ENCODE measurements at regions not wholly inside any gene's neighbourhood (a gene's known extent, or its start where the extent isn't known, plus 50 kb on each side); places are given as distances from the start of the nearest gene placed in this dataset.

GRCh38 chr3:40911264-40911663 is 288.0 kb upstream of the CTNNB1 start:
- no peak for DNase-seq (ENCODE audit: extremely low spot score)
- ChIA-PET CTCF (no interaction called here), POLR2A (no interaction called here)
- TF ChIP-seq ARNT (IDR thresholded peaks at IDR 0.05) (no peak), L3MBTL2 (conservative IDR thresholded peaks at IDR 0.05) (no peak), PKNOX1 (IDR thresholded peaks at IDR 0.05) (no peak), SUZ12 (IDR thresholded peaks at IDR 0.05) (no peak), FOXA1 (IDR thresholded peaks at IDR 0.05) (no peak), HDGF (IDR thresholded peaks at IDR 0.05; ENCODE audit: borderline replicate concordance) (no peak), FOXM1 (IDR thresholded peaks at IDR 0.05; ENCODE audit: borderline replicate concordance) (no peak), CTBP1 (IDR thresholded peaks at IDR 0.05; ENCODE audit: borderline replicate concordance) (no peak), SP1 (IDR thresholded peaks at IDR 0.05) (no peak), TARDBP (IDR thresholded peaks at IDR 0.05) (no peak), FOXK2 (IDR thresholded peaks at IDR 0.05) (no peak), ZNF384 (IDR thresholded peaks at IDR 0.05) (no peak), ELF4 (IDR thresholded peaks at IDR 0.05) (no peak), NFRKB (IDR thresholded peaks at IDR 0.05) (no peak), LEF1 (IDR thresholded peaks at IDR 0.05; ENCODE audit: borderline replicate concordance) (no peak), BHLHE40 (IDR thresholded peaks at IDR 0.05; ENCODE audit: borderline replicate concordance) (no peak)

GRCh38 chr3:40911928-40912327 is 287.4 kb upstream of the CTNNB1 start:
- TF ChIP-seq NFRKB (IDR thresholded peaks at IDR 0.05), result no peak
- TF ChIP-seq LEF1 (IDR thresholded peaks at IDR 0.05; ENCODE audit: borderline replicate concordance), result no peak
- TF ChIP-seq FOXA1 (IDR thresholded peaks at IDR 0.05), result no peak
- no peak for TF ChIP-seq BHLHE40 (IDR thresholded peaks at IDR 0.05; ENCODE audit: borderline replicate concordance)
- no peak for TF ChIP-seq PKNOX1 (IDR thresholded peaks at IDR 0.05)
- no peak for TF ChIP-seq SP1 (IDR thresholded peaks at IDR 0.05)
- TF ChIP-seq FOXK2 (IDR thresholded peaks at IDR 0.05), result no peak
- no peak for TF ChIP-seq FOXM1 (IDR thresholded peaks at IDR 0.05; ENCODE audit: borderline replicate concordance)
- TF ChIP-seq TARDBP (IDR thresholded peaks at IDR 0.05), result no peak
- no peak for TF ChIP-seq HDGF (IDR thresholded peaks at IDR 0.05; ENCODE audit: borderline replicate concordance)
- TF ChIP-seq CTBP1 (IDR thresholded peaks at IDR 0.05; ENCODE audit: borderline replicate concordance), result no peak
- no peak for TF ChIP-seq L3MBTL2 (conservative IDR thresholded peaks at IDR 0.05)
- no peak for TF ChIP-seq SUZ12 (IDR thresholded peaks at IDR 0.05)
- no peak for TF ChIP-seq ELF4 (IDR thresholded peaks at IDR 0.05)
- no peak for TF ChIP-seq ARNT (IDR thresholded peaks at IDR 0.05)
- TF ChIP-seq ZNF384 (IDR thresholded peaks at IDR 0.05), result no peak
- ChIA-PET POLR2A (no interaction called here), CTCF (no interaction called here)
- no peak for DNase-seq (ENCODE audit: extremely low spot score)

- no peak for TF ChIP-seq FOXA1 (IDR thresholded peaks at IDR 0.05)
- no peak for TF ChIP-seq ZNF384 (IDR thresholded peaks at IDR 0.05)
- no peak for TF ChIP-seq L3MBTL2 (conservative IDR thresholded peaks at IDR 0.05)
- TF ChIP-seq SUZ12 (IDR thresholded peaks at IDR 0.05), result no peak
- no peak for TF ChIP-seq CTBP1 (IDR thresholded peaks at IDR 0.05; ENCODE audit: borderline replicate concordance)
- TF ChIP-seq ARNT (IDR thresholded peaks at IDR 0.05), result no peak
- no peak for TF ChIP-seq ELF4 (IDR thresholded peaks at IDR 0.05)
- no peak for TF ChIP-seq TARDBP (IDR thresholded peaks at IDR 0.05)
- TF ChIP-seq PKNOX1 (IDR thresholded peaks at IDR 0.05), result no peak
- CTCF ChIA-PET, result no interaction called here
- POLR2A ChIA-PET, result no interaction called here
- DNase-seq (ENCODE audit: extremely low spot score), result no peak
These were observed 286.8 kb upstream of the CTNNB1 start for GRCh38 chr3:40912461-40912860.

- TF ChIP-seq SP1 (IDR thresholded peaks at IDR 0.05) (no peak), ARNT (IDR thresholded peaks at IDR 0.05) (no peak), ZNF384 (IDR thresholded peaks at IDR 0.05) (no peak), FOXM1 (IDR thresholded peaks at IDR 0.05; ENCODE audit: borderline replicate concordance) (no peak), ELF4 (IDR thresholded peaks at IDR 0.05) (no peak), CTBP1 (IDR thresholded peaks at IDR 0.05; ENCODE audit: borderline replicate concordance) (no peak), TARDBP (IDR thresholded peaks at IDR 0.05) (no peak), FOXA1 (IDR thresholded peaks at IDR 0.05) (no peak), SUZ12 (IDR thresholded peaks at IDR 0.05) (no peak), PKNOX1 (IDR thresholded peaks at IDR 0.05) (no peak)
- ChIA-PET CTCF (no interaction called here), POLR2A (no interaction called here)
- DNase-seq (ENCODE audit: extremely low spot score), result no peak
These were observed 286.1 kb upstream of the CTNNB1 start for GRCh38 chr3:40913192-40913591.

GRCh38 chr3:40913641-40914040 is 285.7 kb upstream of the CTNNB1 start:
- POLR2A ChIA-PET, result no interaction called here
- no peak for DNase-seq (ENCODE audit: extremely low spot score)
- CTCF ChIA-PET, result no interaction called here
- TF ChIP-seq L3MBTL2 (conservative IDR thresholded peaks at IDR 0.05), result no peak
- no peak for TF ChIP-seq BHLHE40 (IDR thresholded peaks at IDR 0.05; ENCODE audit: borderline replicate concordance)
- TF ChIP-seq PKNOX1 (IDR thresholded peaks at IDR 0.05), result no peak
- TF ChIP-seq FOXA1 (IDR thresholded peaks at IDR 0.05), result no peak
- no peak for TF ChIP-seq SUZ12 (IDR thresholded peaks at IDR 0.05)
- no peak for TF ChIP-seq SP1 (IDR thresholded peaks at IDR 0.05)
- no peak for TF ChIP-seq HDGF (IDR thresholded peaks at IDR 0.05; ENCODE audit: borderline replicate concordance)
- no peak for TF ChIP-seq TARDBP (IDR thresholded peaks at IDR 0.05)
